ENCODE measurements at regions not wholly inside any gene's neighbourhood (a gene's known extent, or its start where the extent isn't known, plus 50 kb on each side); places are given as distances from the start of the nearest gene placed in this dataset.
"Not testable (repeated sequence)": the region's sequence is repeated elsewhere in the genome, so short reads cannot be mapped to it uniquely, and the experiment has no call there.

- DNase-seq (ENCODE audit: low read depth), result no peak
Observed at GRCh38 chr4:188287169-188287894, 148.1 kb downstream of the TRIML1 start.

GRCh38 chr4:188289531-188290125 lies 150.4 kb downstream of the TRIML1 start:
- no peak for DNase-seq (ENCODE audit: low read depth)

GRCh38 chr4:188295899-188296298 lies 156.7 kb downstream of the TRIML1 start:
- no peak for DNase-seq (ENCODE audit: low read depth)

GRCh38 chr4:188296331-188296730 lies 157.1 kb downstream of the TRIML1 start:
- no peak for DNase-seq (ENCODE audit: low read depth)

- DNase-seq (ENCODE audit: low read depth), result no peak
Observed at GRCh38 chr4:188297873-188298272, 158.6 kb downstream of the TRIML1 start.

- DNase-seq (ENCODE audit: low read depth), result no peak
Observed at GRCh38 chr4:188299161-188299560, 159.9 kb downstream of the TRIML1 start.

GRCh38 chr4:188300385-188300784 lies 161.1 kb downstream of the TRIML1 start:
- no peak for DNase-seq (ENCODE audit: low read depth)

- DNase-seq (ENCODE audit: low read depth), result no peak
Observed at GRCh38 chr4:188305690-188306089, 166.4 kb downstream of the TRIML1 start.

GRCh38 chr4:188307591-188307990 lies 168.3 kb downstream of the TRIML1 start:
- DNase-seq (ENCODE audit: low read depth), result no peak

- no peak for DNase-seq (ENCODE audit: low read depth)
Observed at GRCh38 chr4:188308142-188308541, 168.9 kb downstream of the TRIML1 start.

GRCh38 chr4:188316391-188316790 lies 177.2 kb downstream of the TRIML1 start:
- DNase-seq (ENCODE audit: low read depth), result no peak

GRCh38 chr4:188328966-188329365 lies 189.7 kb downstream of the TRIML1 start:
- DNase-seq (ENCODE audit: low read depth), result no peak

- no peak for DNase-seq (ENCODE audit: low read depth)
Observed at GRCh38 chr4:188329521-188329920, 190.3 kb downstream of the TRIML1 start.

GRCh38 chr4:188332265-188332664 lies 193.0 kb downstream of the TRIML1 start:
- DNase-seq (ENCODE audit: low read depth), result no peak

GRCh38 chr4:188336891-188337290 lies 197.7 kb downstream of the TRIML1 start:
- DNase-seq (ENCODE audit: low read depth), result no peak

- no peak for DNase-seq (ENCODE audit: low read depth)
Observed at GRCh38 chr4:188341428-188341827, 202.2 kb downstream of the TRIML1 start.

GRCh38 chr4:188346171-188346809 lies 207.0 kb downstream of the TRIML1 start:
- DNase-seq (ENCODE audit: low read depth), result no peak

GRCh38 chr4:188347339-188347738 lies 208.1 kb downstream of the TRIML1 start:
- no peak for DNase-seq (ENCODE audit: low read depth)

GRCh38 chr4:188349569-188349968 lies 210.3 kb downstream of the TRIML1 start:
- DNase-seq (ENCODE audit: low read depth), result not testable (repeated sequence)

GRCh38 chr4:188363196-188363595 lies 224.0 kb downstream of the TRIML1 start:
- no peak for DNase-seq (ENCODE audit: low read depth)

GRCh38 chr4:188370777-188371176 lies 231.5 kb downstream of the TRIML1 start:
- DNase-seq (ENCODE audit: low read depth), result no peak

- DNase-seq (ENCODE audit: low read depth), result no peak
Observed at GRCh38 chr4:188372058-188372457, 232.8 kb downstream of the TRIML1 start.

GRCh38 chr4:188372829-188373228 lies 233.6 kb downstream of the TRIML1 start:
- DNase-seq (ENCODE audit: low read depth), result no peak
